Neural cell (in vitro differentiated cells): ENCODE measurements at regions not wholly inside any gene's neighbourhood (a gene's known extent, or its start where the extent isn't known, plus 50 kb on each side); places are given as distances from the start of the nearest gene placed in this dataset.

ENCODE experiments used
- H2AFZ ChIP-seq: fragments of 200-600, 300-800 bp; sonication (generic), shearing (Covaris generic); 2 replicates; pipeline ENCODE4 v1.6.0; 2014; ENCODE audit warnings: low read depth, mild to moderate bottlenecking, antibody characterized with exemption, low read length, moderate library complexity
- H3F3A ChIP-seq: fragments of 200-600 bp; shearing (Covaris generic); 2 replicates; pipeline ENCODE4 v1.6.1; 2016; ENCODE audit warnings: mild to moderate bottlenecking, moderate library complexity, mixed read lengths, antibody characterized with exemption, low read length; ENCODE audit not compliant: insufficient read depth, poor library complexity, severe bottlenecking
- H3K27ac ChIP-seq: fragments of 200-600, 300-800 bp; sonication (generic), shearing (Covaris generic); 2 replicates; pipeline ENCODE4 v1.5.1; 2014; ENCODE audit warnings: mild to moderate bottlenecking, low read length, moderate library complexity
- H3K27me3 ChIP-seq: fragments of 300-800, 200-600 bp; sonication (generic), shearing (Covaris generic); 2 replicates; pipeline ENCODE4 v1.6.0; 2014; ENCODE audit warnings: mild to moderate bottlenecking, low read depth, low read length, moderate library complexity; ENCODE audit not compliant: insufficient read depth
- H3K36me3 ChIP-seq: fragments of 300-800, 200-600 bp; sonication (generic), shearing (Covaris generic); 2 replicates; pipeline ENCODE4 v1.5.1; 2014; ENCODE audit warnings: mild to moderate bottlenecking, antibody characterized with exemption, low read length, moderate library complexity; ENCODE audit not compliant: insufficient read depth
- H3K4me2 ChIP-seq: fragments of 300-800, 200-600 bp; sonication (generic), shearing (Covaris generic); 2 replicates; pipeline ENCODE4 v1.6.0; 2014; ENCODE audit warnings: mild to moderate bottlenecking, low read length
- H3K4me3 ChIP-seq: fragments of 300-800, 200-600 bp; sonication (generic), shearing (Covaris generic); 2 replicates; pipeline ENCODE4 v1.5.1; 2014; ENCODE audit warnings: mild to moderate bottlenecking, low read length, moderate library complexity
- H3K79me2 ChIP-seq: fragments of 200-600 bp; shearing (Covaris generic); replicated peaks from 2 replicates; pipeline ENCODE4 v1.6.0; 2014; ENCODE audit warnings: mild to moderate bottlenecking, low read length, moderate library complexity; ENCODE audit not compliant: insufficient read depth
- H3K9ac ChIP-seq: fragments of 300-800, 200-600 bp; sonication (generic), shearing (Covaris generic); 2 replicates; pipeline ENCODE4 v1.6.1; 2016; ENCODE audit warnings: mild to moderate bottlenecking, low read length, mixed read lengths
- H3K9me2 ChIP-seq: fragments of 200-600 bp; shearing (Covaris generic); 2 replicates; pipeline ENCODE4 v1.6.1; 2016; ENCODE audit warnings: mild to moderate bottlenecking, low read length, mixed read lengths; ENCODE audit not compliant: insufficient read depth
- H3K9me3 ChIP-seq: fragments of 200-600, 300-800 bp; sonication (generic), shearing (Covaris generic); 2 replicates; pipeline ENCODE4 v1.6.1; 2016; ENCODE audit warnings: mild to moderate bottlenecking, mixed run types, low read length, moderate library complexity, mixed read lengths
- H4K20me1 ChIP-seq: fragments of 200-600 bp; shearing (Covaris generic); 2 replicates; pipeline ENCODE4 v1.6.1; 2016; ENCODE audit warnings: mild to moderate bottlenecking, mixed run types; ENCODE audit not compliant: insufficient read depth
- EZH2 ChIP-seq: fragments of 200-600, 300-800 bp; shearing (Covaris generic), sonication (generic); IDR thresholded peaks from 2 replicates; pipeline ENCODE4 v1.6.1; 2014; ENCODE audit warnings: antibody characterized with exemption, low read length, borderline replicate concordance, mild to moderate bottlenecking; ENCODE audit not compliant: insufficient read depth, poor library complexity, severe bottlenecking
- MXI1 ChIP-seq: fragments of 450-650 bp; conservative IDR thresholded peaks from 2 replicates; pipeline ENCODE4 v1.6.1; 2014; ENCODE audit warnings: antibody characterized with exemption, mild to moderate bottlenecking; ENCODE audit not compliant: poor library complexity, severe bottlenecking
- POLR2AphosphoS5 ChIP-seq: IDR thresholded peaks from 2 replicates; pipeline ENCODE4 v1.6.1; 2012
- RAD21 ChIP-seq: fragments of 450-650 bp; conservative IDR thresholded peaks from 2 replicates; pipeline ENCODE4 v1.6.1; 2014; ENCODE audit warnings: antibody characterized with exemption, mild to moderate bottlenecking, moderate library complexity
- REST ChIP-seq: IDR thresholded peaks from 2 replicates; pipeline ENCODE4 v1.6.1; 2012; ENCODE audit warnings: borderline replicate concordance
- TAF1 ChIP-seq: IDR thresholded peaks from 2 replicates; pipeline ENCODE4 v1.6.1; 2012; ENCODE audit warnings: low read depth

DNA sequence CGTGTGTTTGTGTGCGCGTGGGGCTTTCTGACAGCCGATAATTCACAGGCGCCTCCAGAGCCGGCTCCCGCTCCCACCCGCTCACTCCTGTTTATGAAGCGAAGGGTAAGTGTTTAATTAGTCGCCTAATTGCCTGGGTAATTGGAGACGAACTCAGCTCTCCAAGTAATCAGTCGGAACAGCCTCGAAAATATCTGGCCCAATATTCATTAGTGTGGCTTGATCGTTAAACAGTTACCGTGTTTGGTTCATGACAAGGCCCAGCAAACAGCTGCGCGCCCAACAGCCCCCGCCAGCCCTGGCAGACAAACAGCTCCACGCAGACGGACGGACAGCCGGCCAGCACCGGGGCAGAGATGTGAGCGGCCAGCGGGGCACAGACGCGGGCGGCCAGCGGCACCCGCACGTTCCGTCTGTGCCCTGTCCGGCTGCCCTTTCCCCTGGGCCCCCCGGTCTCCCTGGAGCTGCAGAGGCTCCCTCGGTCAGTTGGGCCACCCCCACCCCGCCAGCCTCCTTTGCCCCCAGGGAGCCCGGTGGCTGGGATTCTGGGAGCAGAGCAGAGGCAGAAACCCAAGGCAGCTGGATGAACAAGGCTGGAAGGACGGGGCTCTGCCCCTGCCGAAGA, 98.2 kb downstream of the UNCX start:
- Histone ChIP-seq H3K27me3 (no peaks in the 10 kb centered on the region), H3K79me2 (no peaks in the 10 kb centered on the region), H4K20me1 (no peaks in the 10 kb centered on the region), H3K9me3 (no peaks in the 10 kb centered on the region), H3K9me2 (no peaks in the 10 kb centered on the region), H3F3A (no peaks in the 10 kb centered on the region), H3K36me3 (no peaks in the 10 kb centered on the region), H3K27ac (no peak overlapping the region), H3K4me2 (no peak overlapping the region), H2AFZ (no peak overlapping the region), H3K9ac (no peak overlapping the region), H3K4me3 (no peak overlapping the region)
- TF ChIP-seq RAD21: no peak
- no peak for TF ChIP-seq REST

GRCh38 chr7:1331561-1332467, 99.1 kb downstream of the UNCX start:
- Histone ChIP-seq H3K79me2 (no peaks in the 10 kb centered on the region), H3K9me2 (no peaks in the 10 kb centered on the region), H2AFZ (no peak overlapping the region), H3K36me3 (no peaks in the 10 kb centered on the region), H3F3A (no peaks in the 10 kb centered on the region), H3K9me3 (no peaks in the 10 kb centered on the region), H4K20me1 (no peaks in the 10 kb centered on the region), H3K27ac (no peak overlapping the region), H3K4me3 (no peak overlapping the region), H3K27me3 (no peaks in the 10 kb centered on the region), H3K9ac (no peak overlapping the region), H3K4me2 (no peak overlapping the region)
- no peak for TF ChIP-seq REST
- TF ChIP-seq MXI1: no peak
- no peak for TF ChIP-seq EZH2
- TF ChIP-seq TAF1: no peak
- no peak for TF ChIP-seq POLR2AphosphoS5
